WTC11 (cell line): ENCODE measurements at regions not wholly inside any gene's neighbourhood (a gene's known extent, or its start where the extent isn't known, plus 50 kb on each side); places are given as distances from the start of the nearest gene placed in this dataset.

Source experiments
- JUN ChIP-seq: sonication (generic); formaldehyde crosslinking; IDR thresholded peaks from 2 replicates; pipeline ENCODE4 v1.8.0; 2023; ENCODE audit warnings: mild to moderate bottlenecking, missing genetic modification reagents
- KAT7 ChIP-seq: sonication (generic); formaldehyde crosslinking; IDR thresholded peaks from 2 replicates; pipeline ENCODE4 v1.8.1; 2023; ENCODE audit warnings: missing genetic modification reagents, mild to moderate bottlenecking, borderline replicate concordance
- NFYB ChIP-seq: sonication (generic); formaldehyde crosslinking; conservative IDR thresholded peaks from 2 replicates; pipeline ENCODE4 v1.8.0; 2022; ENCODE audit warnings: low read depth, missing genetic modification reagents
- RELA ChIP-seq: sonication (generic); formaldehyde crosslinking; IDR thresholded peaks from 2 replicates; pipeline ENCODE4 v1.8.1; 2022; ENCODE audit warnings: missing genetic modification reagents, mild to moderate bottlenecking, borderline replicate concordance
- TP53 ChIP-seq: sonication (generic); formaldehyde crosslinking; IDR thresholded peaks from 2 replicates; pipeline ENCODE4 v1.8.1; 2023; ENCODE audit warnings: mild to moderate bottlenecking, missing genetic modification reagents
- TF ChIP-seq, protein P1 (sequence below): sonication (generic); formaldehyde crosslinking; IDR thresholded peaks from 2 replicates; pipeline ENCODE4 v1.8.1; 2023; ENCODE audit warnings: mild to moderate bottlenecking, missing genetic modification reagents, moderate library complexity
- TF ChIP-seq, protein P2 (sequence below): sonication (generic); formaldehyde crosslinking; IDR thresholded peaks from 2 replicates; pipeline ENCODE4 v1.8.1; 2023; ENCODE audit warnings: mild to moderate bottlenecking, moderate library complexity, missing genetic modification reagents
- TF ChIP-seq, protein P3 (sequence below): fragments of 250-450 bp; sonication (Bioruptor Pico); IDR thresholded peaks from 2 replicates; pipeline ENCODE4 v1.9.0; 2021; ENCODE audit warnings: mild to moderate bottlenecking
- TF ChIP-seq, protein P4 (sequence below): sonication (generic); formaldehyde crosslinking; conservative IDR thresholded peaks from 2 replicates; pipeline ENCODE4 v1.8.1; 2022; ENCODE audit warnings: mild to moderate bottlenecking, missing genetic modification reagents
- TF ChIP-seq, protein P5 (sequence below): sonication (generic); formaldehyde crosslinking; IDR thresholded peaks from 2 replicates; pipeline ENCODE4 v1.8.0; 2022; ENCODE audit warnings: mild to moderate bottlenecking, missing genetic modification reagents
- TF ChIP-seq, protein P6 (sequence below): fragments of 200-600 bp; IDR thresholded peaks from 2 replicates; pipeline ENCODE4 v1.8.0; 2022; ENCODE audit warnings: antibody characterized with exemption

DNA sequence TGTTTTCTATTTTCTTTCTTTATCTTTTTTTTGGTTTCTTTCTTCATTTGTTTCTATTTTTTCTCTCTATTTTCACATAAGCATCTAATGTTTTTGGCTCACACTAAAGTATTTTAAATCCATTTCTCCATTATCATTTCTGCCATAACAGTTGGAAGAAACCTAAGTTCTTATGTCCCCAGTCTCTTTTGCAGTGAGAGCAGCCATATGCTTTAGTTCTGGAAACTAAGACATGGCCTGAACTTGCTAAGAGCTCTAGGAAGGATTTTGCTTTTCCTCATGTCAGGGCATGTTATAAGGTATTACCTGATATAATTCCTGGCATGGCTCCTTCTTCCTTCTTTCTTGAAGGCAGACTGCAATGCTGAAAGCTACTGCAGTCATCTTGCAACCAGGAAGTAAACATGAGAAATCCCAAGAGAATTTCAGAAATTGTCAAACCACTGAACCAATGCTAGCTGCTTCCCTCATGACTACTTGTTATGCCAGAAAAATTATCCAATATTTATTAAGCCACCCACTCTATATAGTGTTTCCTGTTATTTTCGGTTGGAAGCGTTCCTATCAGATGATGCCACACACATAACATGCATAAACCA is 171.1 kb downstream of the TAF11L14 start:
- TF ChIP-seq, protein P1, sequence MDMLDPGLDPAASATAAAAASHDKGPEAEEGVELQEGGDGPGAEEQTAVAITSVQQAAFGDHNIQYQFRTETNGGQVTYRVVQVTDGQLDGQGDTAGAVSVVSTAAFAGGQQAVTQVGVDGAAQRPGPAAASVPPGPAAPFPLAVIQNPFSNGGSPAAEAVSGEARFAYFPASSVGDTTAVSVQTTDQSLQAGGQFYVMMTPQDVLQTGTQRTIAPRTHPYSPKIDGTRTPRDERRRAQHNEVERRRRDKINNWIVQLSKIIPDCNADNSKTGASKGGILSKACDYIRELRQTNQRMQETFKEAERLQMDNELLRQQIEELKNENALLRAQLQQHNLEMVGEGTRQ (CRISPR knock-in tag) = no peak
- no peak for TF ChIP-seq JUN (CRISPR knock-in tag)
- no peak for TF ChIP-seq NFYB (CRISPR knock-in tag)
- TF ChIP-seq, protein P2, sequence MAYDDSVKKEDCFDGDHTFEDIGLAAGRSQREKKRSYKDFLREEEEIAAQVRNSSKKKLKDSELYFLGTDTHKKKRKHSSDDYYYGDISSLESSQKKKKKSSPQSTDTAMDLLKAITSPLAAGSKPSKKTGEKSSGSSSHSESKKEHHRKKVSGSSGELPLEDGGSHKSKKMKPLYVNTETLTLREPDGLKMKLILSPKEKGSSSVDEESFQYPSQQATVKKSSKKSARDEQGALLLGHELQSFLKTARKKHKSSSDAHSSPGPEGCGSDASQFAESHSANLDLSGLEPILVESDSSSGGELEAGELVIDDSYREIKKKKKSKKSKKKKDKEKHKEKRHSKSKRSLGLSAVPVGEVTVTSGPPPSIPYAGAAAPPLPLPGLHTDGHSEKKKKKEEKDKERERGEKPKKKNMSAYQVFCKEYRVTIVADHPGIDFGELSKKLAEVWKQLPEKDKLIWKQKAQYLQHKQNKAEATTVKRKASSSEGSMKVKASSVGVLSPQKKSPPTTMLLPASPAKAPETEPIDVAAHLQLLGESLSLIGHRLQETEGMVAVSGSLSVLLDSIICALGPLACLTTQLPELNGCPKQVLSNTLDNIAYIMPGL (CRISPR knock-in tag) = no peak
- TF ChIP-seq, protein P3, sequence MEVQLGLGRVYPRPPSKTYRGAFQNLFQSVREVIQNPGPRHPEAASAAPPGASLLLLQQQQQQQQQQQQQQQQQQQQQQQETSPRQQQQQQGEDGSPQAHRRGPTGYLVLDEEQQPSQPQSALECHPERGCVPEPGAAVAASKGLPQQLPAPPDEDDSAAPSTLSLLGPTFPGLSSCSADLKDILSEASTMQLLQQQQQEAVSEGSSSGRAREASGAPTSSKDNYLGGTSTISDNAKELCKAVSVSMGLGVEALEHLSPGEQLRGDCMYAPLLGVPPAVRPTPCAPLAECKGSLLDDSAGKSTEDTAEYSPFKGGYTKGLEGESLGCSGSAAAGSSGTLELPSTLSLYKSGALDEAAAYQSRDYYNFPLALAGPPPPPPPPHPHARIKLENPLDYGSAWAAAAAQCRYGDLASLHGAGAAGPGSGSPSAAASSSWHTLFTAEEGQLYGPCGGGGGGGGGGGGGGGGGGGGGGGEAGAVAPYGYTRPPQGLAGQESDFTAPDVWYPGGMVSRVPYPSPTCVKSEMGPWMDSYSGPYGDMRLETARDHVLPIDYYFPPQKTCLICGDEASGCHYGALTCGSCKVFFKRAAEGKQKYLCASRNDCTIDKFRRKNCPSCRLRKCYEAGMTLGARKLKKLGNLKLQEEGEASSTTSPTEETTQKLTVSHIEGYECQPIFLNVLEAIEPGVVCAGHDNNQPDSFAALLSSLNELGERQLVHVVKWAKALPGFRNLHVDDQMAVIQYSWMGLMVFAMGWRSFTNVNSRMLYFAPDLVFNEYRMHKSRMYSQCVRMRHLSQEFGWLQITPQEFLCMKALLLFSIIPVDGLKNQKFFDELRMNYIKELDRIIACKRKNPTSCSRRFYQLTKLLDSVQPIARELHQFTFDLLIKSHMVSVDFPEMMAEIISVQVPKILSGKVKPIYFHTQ (CRISPR knock-in tag) = no peak
- TF ChIP-seq, protein P4, sequence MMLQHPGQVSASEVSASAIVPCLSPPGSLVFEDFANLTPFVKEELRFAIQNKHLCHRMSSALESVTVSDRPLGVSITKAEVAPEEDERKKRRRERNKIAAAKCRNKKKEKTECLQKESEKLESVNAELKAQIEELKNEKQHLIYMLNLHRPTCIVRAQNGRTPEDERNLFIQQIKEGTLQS (CRISPR knock-in tag) = no peak
- TF ChIP-seq, protein P5, sequence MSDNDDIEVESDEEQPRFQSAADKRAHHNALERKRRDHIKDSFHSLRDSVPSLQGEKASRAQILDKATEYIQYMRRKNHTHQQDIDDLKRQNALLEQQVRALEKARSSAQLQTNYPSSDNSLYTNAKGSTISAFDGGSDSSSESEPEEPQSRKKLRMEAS = no peak
- TF ChIP-seq, protein P6, sequence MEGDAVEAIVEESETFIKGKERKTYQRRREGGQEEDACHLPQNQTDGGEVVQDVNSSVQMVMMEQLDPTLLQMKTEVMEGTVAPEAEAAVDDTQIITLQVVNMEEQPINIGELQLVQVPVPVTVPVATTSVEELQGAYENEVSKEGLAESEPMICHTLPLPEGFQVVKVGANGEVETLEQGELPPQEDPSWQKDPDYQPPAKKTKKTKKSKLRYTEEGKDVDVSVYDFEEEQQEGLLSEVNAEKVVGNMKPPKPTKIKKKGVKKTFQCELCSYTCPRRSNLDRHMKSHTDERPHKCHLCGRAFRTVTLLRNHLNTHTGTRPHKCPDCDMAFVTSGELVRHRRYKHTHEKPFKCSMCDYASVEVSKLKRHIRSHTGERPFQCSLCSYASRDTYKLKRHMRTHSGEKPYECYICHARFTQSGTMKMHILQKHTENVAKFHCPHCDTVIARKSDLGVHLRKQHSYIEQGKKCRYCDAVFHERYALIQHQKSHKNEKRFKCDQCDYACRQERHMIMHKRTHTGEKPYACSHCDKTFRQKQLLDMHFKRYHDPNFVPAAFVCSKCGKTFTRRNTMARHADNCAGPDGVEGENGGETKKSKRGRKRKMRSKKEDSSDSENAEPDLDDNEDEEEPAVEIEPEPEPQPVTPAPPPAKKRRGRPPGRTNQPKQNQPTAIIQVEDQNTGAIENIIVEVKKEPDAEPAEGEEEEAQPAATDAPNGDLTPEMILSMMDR = no peak
- no peak for TF ChIP-seq TP53 (CRISPR knock-in tag)
- TF ChIP-seq KAT7 (CRISPR knock-in tag) = no peak
- TF ChIP-seq RELA = no peak
